ENCODE measurements at regions not wholly inside any gene's neighbourhood (a gene's known extent, or its start where the extent isn't known, plus 50 kb on each side); places are given as distances from the start of the nearest gene placed in this dataset.
"Not testable (repeated sequence)": the region's sequence is repeated elsewhere in the genome, so short reads cannot be mapped to it uniquely, and the experiment has no call there.

DNA sequence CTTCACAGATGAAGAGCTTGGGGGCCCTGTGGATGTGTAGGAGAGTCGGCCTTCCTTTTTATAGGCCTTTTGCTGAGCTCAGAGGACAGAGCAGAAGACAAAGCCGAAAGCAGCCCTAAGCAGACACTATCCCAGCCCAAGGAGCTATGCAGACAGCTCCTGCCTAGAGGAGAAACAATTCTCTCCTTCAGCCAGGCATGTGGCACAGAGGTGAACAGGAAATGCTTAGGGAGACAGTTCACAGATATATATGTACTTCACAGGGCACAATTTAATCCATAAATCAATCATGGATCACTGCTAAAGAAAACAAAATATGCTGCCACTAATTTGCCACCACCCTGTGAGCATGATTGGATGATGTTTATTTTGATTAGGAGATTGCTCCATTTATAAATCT lies 164.5 kb upstream of the PLGLB2 start:
- DNase-seq (ENCODE audit: low read depth); H3K4me3 ChIP-seq (ENCODE audit: low read depth, low read length): not testable (repeated sequence)

DNA sequence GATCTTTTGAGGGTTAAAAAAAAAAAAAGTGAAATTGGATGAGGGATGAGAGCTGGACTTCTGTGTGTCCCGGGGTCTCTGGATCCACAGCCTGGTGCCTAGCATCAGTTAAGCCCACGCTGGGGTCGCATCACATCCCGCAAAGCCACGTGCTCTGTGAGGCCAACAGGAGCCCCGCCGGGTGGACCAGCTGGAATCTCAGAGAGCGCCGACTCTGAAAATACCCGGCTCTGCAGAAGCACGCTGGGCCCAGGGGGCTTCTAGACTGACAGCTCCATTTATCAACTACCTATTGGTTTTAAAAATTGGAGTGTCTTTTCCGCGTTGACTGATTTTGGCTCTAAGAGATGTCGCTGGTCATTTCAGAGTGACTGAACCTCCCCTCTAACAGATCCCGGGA lies 164.1 kb upstream of the PLGLB2 start:
- not testable (repeated sequence) for H3K4me3 ChIP-seq (ENCODE audit: low read depth, low read length); DNase-seq (ENCODE audit: low read depth)

DNA sequence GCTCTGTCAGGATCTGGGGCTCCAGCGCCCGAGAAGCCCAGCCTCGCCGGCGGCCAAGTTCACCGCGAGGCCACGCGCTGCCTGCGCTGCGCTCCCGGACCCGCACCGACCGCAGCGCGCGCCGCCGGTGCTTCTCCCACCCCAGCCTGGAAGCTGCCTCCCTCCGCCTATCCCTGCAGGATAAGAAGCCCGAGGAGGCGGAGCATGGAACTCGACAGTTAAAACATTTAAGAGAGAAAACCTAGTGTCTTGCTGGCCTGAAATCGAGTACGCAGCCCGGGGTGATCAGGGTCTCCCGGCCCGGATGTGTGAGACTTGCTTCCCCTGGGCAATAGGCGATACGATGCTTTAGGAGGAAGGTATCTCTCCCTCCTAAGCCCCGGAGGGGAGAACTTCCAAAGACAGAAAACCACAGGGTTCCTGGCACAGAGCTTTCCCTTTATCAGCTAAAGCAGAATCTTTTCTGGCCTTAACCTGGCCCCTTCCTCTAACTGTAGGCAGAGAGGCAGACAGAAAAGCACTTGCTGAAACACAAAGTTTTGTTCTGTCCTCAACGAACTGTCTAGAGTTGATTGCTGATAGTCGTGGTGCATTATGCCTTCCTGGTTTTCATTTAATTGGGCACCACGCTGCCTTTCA lies 163.5 kb upstream of the PLGLB2 start:
- H3K4me3 ChIP-seq (ENCODE audit: low read depth, low read length); DNase-seq (ENCODE audit: low read depth): not testable (repeated sequence)

DNA sequence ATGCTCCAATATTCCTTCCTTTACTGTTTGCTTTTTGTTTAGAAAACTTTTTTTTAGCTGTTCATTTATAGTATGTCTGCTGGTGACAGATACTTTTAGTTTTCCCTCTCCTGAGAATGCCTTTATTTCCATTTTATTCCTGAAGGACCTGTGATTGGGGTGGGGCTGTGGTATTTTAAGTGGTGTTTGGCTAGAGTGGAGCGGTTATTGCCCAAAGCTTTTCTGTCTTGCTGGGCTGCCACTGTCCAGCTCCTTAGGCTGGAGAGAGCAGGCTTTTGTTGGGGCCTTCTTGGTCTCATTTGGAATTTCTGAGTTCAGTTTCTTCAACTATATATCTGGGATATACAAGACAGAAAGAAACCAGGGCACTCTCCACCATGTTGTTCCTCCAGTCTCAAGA lies 160.0 kb upstream of the PLGLB2 start:
- DNase-seq (ENCODE audit: low read depth); H3K4me3 ChIP-seq (ENCODE audit: low read depth, low read length): not testable (repeated sequence)

DNA sequence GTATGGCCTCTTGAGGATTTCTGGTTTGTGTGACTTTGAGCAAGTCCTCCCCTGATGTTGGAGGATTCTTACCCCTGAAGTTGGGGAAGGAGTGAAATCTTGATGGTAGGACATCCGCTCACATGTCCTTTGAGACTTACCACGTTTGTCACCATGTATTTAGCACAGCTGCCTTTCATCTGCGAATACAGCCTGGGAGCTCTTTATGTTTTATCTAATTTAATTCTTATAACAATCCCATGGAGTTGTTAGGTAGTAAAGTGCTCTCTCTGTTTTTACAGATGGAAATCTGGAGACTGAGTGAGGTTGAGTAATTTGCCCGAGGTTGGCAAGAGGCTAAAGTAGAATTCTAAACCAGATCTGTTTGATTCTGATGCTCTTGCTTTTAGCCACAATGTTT lies 154.9 kb upstream of the PLGLB2 start:
- H3K4me3 ChIP-seq (ENCODE audit: low read depth, low read length); DNase-seq (ENCODE audit: low read depth): not testable (repeated sequence)

DNA sequence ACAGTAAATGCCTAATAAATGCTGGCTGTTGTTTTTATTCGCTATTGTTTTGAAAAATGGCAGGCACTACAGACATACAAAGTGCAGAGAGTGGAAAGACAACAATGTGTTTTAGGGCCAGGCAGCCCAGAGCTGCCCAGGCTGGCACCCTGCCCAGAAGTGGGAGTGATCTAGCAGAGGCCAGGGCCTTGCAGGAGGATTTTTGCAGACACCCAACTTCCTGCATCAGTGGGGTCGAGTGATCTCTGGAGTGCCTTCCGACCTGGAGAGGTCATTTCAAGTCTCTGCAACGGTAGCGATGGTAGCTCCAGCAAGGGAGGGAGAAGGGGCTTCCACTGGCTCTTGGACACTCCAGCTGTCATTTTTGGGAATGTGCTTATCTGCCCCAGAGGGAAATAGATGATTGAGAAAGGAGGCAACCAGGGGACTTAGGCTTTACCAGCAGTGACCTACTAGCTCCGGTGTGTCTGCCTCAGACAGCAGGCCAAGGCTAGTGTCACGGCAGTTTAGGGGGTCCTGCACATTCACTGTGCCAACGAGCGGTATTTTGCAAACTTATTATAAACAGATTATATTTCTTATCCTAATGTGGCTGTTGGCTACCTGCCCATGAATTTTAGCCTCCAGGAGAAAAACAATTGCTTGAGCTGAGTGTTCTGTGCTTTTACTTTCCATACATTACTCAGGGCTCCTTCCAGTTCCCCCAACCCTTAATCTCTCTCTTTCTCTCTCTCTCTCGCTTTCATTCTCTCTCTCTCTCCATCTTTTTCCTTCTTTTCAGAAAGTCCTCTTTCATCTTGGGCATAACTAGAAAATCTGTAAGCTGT lies 153.9 kb upstream of the PLGLB2 start:
- H3K4me3 ChIP-seq (ENCODE audit: low read depth, low read length): not testable (repeated sequence)
- peak; percentile 49 for DNase-seq (ENCODE audit: low read depth)

DNA sequence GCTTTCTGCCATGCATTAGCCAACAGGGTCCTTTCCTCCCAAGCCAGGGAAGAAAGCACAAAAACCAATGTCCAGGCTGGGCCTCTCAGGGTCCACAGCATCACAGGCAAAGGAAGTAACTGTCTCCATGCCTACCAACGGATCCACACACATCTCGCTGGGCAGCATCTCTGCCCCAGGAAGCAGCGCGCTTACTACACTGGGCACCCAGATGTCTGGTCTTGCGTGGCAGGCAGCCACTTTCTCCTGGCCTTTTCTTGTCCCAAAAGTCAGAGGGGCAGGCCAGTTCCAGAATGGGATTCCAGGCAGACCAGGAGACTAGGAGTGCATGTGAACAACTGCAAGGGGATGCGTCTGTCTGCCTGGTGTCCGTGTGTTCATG lies 153.3 kb upstream of the PLGLB2 start:
- not testable (repeated sequence) for H3K4me3 ChIP-seq (ENCODE audit: low read depth, low read length); DNase-seq (ENCODE audit: low read depth)

DNA sequence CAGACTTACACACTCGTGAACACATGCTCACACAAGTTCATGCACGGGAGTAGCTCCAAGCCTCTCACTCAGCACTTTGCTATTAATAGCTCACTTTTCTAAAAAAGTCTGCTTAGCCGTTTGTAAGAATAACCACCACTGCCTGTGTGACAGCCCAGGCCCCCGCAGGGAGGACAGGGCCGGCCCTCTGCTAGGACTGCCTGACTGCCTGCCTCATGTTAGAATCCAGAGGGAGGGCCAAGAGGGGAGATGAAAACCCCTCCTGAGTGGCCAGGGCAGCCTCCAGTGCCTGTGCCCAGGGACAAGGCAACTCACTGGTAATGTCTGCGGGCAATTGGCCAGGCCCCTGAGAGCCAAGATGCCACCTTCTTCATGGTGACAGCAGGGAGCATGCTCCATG lies 152.9 kb upstream of the PLGLB2 start:
- peak; percentile 29 for DNase-seq (ENCODE audit: low read depth)
- not testable (repeated sequence) for H3K4me3 ChIP-seq (ENCODE audit: low read depth, low read length)

DNA sequence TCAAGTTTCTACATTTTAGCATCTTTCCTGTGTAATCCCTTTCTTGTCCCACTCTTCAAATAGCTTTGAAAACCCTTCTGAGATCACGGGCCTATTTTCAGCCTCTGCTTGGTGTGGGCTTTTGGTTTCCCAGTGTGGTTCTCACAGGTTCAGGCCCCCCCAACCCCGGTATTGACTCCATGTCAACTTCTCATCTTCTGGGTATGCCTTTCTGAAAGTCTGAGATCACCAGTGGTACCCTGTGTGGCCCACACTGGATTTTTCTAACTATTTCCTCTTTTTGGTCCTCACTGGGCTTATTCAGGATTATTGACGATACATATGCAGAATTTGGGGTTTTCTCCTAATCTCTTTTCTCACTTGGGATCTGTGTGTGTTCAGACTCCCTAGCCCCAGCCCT lies 146.9 kb upstream of the PLGLB2 start:
- not testable (repeated sequence) for H3K4me3 ChIP-seq (ENCODE audit: low read depth, low read length); DNase-seq (ENCODE audit: low read depth)

DNA sequence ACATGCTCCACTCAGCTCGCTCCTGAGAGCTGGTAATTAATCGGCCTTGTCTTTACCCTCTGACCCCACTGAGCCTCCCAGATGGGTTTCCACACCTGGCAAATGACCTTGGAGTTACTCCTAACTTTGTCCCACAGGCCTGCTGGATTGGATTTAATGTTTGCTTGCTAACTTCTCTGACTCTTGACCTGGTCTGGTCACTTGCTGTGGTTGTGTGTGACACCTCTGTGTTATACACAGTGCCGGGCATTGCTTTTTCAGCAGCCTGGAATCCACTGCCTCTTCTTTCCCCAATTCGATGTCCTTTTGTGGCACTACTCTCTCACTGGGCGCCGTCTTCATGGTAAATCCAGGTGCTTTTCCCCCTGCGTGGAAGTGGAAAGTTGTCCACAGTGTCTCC lies 145.8 kb upstream of the PLGLB2 start:
- not testable (repeated sequence) for H3K4me3 ChIP-seq (ENCODE audit: low read depth, low read length); DNase-seq (ENCODE audit: low read depth)

DNA sequence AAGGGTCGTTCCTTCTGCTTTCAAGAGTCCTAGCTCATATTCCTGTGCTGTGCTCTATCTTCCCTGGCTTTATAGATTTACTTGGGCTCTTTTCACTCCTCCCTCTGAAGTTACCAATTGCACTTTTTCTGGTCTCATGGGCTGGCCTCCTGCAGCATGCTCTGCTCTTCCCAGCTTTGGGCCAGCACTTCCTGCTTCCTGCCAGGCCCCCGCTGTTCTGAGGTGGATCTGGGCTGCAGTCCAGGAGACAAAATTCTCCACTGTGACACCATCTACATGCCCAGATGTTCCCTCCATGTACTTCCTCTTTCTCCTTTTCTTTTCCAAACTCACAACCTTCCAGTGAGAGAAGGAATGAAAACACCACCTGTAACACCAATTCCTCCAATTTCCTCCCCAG lies 145.2 kb upstream of the PLGLB2 start:
- DNase-seq (ENCODE audit: low read depth); H3K4me3 ChIP-seq (ENCODE audit: low read depth, low read length): not testable (repeated sequence)

DNA sequence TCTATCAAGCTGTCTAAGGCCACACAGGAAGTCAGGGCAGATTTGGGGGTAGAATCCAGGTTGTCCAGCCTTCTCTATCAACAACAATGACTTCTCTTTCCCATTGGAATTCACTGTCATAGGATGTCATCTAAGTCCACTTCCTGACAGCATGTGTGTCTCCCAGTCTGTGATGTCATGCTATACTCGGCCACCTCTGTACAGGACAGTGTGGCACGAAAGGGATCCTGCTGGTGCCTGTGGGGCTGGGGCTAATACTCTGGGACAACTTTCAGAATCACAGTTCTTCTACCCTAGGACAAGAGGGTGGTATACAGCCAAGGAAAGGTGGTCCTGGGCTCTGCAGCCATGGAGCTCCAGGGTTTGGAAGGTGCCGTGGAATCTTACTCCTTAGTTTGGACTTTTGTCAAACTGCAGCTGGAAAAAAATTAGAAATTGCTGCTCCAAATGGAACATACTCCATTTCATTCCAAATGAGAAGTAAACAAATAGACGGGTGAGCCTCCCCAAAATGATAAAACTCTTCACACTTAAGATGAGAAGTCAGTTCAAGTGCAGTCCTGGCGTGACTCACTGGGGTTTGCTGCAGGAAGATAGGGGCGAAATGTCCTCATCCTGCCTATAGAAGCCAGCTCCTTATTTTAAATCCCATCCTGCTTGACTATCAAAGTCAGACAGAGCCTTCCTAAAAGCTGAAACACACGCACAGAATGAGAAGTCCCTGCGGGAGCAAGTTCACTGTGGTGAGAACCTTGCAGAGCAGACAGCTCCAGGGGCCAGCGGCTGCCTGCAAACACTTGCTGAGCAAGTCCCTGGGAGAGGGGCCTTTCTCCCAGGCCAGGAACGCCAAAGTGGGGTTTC lies 144.2 kb upstream of the PLGLB2 start:
- DNase-seq (ENCODE audit: low read depth): not testable (repeated sequence)

DNA sequence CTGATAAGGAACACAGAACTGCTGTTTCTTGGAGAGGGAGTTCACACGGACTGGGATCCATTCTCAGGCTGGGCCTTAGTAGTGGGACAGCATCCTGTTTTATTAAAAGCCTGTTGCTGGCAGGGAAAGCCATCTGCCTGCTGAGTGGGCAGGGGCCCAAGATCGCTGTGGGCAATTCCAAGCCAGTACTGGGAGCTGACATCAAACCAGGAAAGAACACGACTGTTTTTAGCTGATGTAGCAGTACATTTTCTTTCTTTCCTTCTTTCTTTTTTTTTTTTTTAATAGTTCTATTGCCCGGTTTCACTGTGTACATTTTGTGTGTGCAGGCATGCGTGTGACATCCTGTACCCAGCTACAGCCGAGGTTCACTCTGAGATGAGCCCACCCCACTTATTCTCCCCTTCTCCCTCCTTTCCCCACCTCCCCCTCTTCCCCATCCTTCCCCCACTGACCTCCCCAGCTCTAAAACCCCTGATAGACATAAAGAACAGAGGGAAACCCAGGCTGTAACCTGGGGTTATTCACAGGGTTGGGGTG lies 143.5 kb upstream of the PLGLB2 start:
- H3K4me3 ChIP-seq (ENCODE audit: low read depth, low read length); DNase-seq (ENCODE audit: low read depth): not testable (repeated sequence)

More for the DNA sequence above, 144.2 kb upstream of the PLGLB2 start:
- H3K4me3 ChIP-seq (ENCODE audit: low read depth, low read length): not testable (repeated sequence)

DNA sequence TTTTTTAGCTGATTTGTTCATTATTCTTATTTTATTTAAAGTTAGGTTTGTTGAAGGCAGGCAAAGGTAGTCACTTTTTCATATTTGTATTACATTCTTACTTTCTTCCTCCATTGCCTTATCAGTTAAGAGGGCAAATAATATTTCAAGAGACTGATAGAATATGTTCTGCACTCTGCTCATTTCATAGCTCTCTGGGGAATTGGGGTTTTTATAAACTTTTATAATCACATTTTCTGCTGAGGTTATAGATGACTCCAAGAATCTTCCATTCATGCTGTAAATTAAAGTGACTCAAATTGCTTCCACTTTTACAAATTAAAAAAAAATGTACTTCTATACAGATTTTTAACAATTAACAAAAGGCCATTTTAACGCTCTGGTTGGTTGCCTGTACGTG lies 142.9 kb upstream of the PLGLB2 start:
- peak; percentile 23 for DNase-seq (ENCODE audit: low read depth)
- H3K4me3 ChIP-seq (ENCODE audit: low read depth, low read length): not testable (repeated sequence)

DNA sequence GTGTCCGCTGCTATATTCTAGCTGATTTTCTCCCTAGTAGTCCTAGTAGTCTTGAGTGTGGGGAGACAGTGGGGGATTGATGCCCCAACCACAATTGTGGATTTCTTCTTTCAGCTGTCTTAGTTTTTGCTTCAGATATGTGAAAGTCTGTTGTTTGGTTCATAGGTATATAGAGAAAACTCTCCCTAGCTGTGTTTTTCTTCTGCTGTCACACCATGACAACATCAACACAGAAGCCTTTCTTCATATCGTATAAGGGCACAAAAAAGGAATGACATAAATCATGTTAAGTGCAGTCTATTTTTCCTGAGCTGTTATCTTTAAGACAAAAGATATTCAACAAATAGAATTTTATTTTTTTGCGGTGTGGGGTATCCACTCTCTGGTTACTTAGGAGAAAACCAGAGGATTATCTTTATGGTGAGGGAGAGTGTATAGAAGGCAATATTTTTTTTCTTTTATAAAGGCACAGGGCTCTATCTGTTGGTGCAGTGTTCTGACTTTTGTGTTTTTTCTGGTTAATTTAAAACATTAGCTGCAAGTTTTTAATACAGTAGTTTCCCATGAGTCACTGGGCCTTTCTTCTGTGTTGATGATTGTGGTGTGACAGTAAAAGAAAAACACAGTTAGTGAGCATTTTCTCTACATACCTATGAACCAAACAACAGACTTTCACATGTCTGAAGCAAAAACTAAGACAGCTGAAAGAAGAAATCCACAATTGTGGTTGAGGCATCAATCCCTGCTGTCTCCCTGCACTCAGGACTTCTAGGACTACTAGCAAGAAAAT lies 139.3 kb upstream of the PLGLB2 start:
- not testable (repeated sequence) for H3K4me3 ChIP-seq (ENCODE audit: low read depth, low read length); DNase-seq (ENCODE audit: low read depth)

DNA sequence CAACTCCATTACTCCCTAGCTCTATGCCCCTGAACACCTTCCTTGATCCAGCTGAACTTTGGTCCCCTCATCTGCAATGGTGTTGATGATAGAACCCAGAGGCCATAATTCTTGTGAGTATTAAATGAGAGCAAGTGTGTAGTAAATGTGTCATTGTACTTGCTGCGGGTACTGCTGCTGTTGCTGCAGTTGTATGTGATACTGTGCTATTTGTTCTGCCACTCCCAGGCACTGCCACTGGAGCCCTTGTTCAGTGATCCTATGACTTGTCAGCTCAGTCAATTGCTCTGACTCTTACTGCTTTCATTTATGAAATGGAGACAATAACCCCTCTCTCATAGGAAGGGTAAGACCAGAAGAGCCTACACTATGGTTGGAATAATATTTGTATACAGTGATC lies 136.9 kb upstream of the PLGLB2 start:
- DNase-seq (ENCODE audit: low read depth); H3K4me3 ChIP-seq (ENCODE audit: low read depth, low read length): not testable (repeated sequence)

DNA sequence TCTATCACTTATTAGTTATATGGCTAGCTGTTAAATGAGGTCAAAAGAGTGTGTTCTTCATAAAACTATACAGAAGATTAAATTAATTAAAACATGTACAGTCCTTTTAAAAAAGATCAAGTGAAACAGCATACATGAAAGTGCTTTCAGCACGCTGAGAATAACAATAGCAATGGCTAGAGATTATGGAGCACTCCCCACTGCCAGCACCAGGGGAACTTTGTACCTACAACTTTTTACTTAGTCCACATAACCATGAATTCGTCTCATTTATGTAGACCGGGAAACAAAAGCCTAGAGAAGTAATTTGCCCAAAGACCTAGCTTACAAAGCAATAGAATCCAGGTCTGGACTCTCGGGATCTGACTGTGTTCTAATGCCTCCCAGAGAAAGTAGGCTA lies 136.5 kb upstream of the PLGLB2 start:
- H3K4me3 ChIP-seq (ENCODE audit: low read depth, low read length); DNase-seq (ENCODE audit: low read depth): not testable (repeated sequence)

DNA sequence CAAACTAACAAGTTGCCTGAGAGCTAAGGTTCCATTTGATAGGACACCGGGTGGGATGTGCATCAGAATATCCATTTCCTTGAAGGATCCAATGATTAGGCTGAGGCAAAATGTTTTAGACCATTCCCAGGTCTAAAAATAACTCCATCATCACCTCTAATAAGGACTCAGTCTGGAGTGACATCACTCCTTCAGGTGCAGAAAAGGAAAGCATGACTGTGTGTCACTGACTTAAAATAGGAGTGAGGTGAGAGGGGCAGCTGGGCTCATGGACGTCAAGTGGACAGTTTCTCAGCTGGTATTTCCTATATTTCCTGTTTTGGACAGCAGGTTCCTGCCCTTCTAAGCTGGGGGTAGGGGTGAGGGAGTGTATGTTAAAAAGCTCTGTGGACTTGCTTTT lies 135.9 kb upstream of the PLGLB2 start:
- DNase-seq (ENCODE audit: low read depth); H3K4me3 ChIP-seq (ENCODE audit: low read depth, low read length): not testable (repeated sequence)
